ENCODE measurements at regions not wholly inside any gene's neighbourhood (a gene's known extent, or its start where the extent isn't known, plus 50 kb on each side); places are given as distances from the start of the nearest gene placed in this dataset.

GRCh38 chr9:89798547-89799120, 193.8 kb downstream of the GADD45G start:
- no peak for DNase-seq

- no peak for DNase-seq
Observed at GRCh38 chr9:89799221-89799620, 194.4 kb downstream of the GADD45G start.

GRCh38 chr9:89799766-89800165, 195.0 kb downstream of the GADD45G start:
- no peak for DNase-seq

GRCh38 chr9:89801341-89801740, 196.5 kb downstream of the GADD45G start:
- no peak for DNase-seq

GRCh38 chr9:89801742-89802670, 197.2 kb downstream of the GADD45G start:
- DNase-seq: no peak

GRCh38 chr9:89802781-89803355, 198.1 kb downstream of the GADD45G start:
- DNase-seq: peak; percentile 76

GRCh38 chr9:89803403-89803802, 198.6 kb downstream of the GADD45G start:
- DNase-seq: no peak

- DNase-seq: no peak
Observed at GRCh38 chr9:89804766-89805531, 200.1 kb downstream of the GADD45G start.

- no peak for DNase-seq
Observed at GRCh38 chr9:89805571-89806292, 200.9 kb downstream of the GADD45G start.

GRCh38 chr9:89806371-89807100, 201.7 kb downstream of the GADD45G start:
- no peak for DNase-seq

GRCh38 chr9:89807101-89807395, 202.2 kb downstream of the GADD45G start:
- DNase-seq: no peak

GRCh38 chr9:89807682-89808075, 202.9 kb downstream of the GADD45G start:
- DNase-seq: no peak

- no peak for DNase-seq
Observed at GRCh38 chr9:89808076-89808755, 203.4 kb downstream of the GADD45G start.

GRCh38 chr9:89808756-89809181, 204.0 kb downstream of the GADD45G start:
- DNase-seq: no peak

GRCh38 chr9:89810431-89810830, 205.6 kb downstream of the GADD45G start:
- peak; percentile 39 for DNase-seq

- DNase-seq: no peak
Observed at GRCh38 chr9:89811356-89811755, 206.5 kb downstream of the GADD45G start.

- no peak for DNase-seq
Observed at GRCh38 chr9:89811886-89812450, 207.2 kb downstream of the GADD45G start.

GRCh38 chr9:89812556-89813181, 207.9 kb downstream of the GADD45G start:
- no peak for DNase-seq

- no peak for DNase-seq
Observed at GRCh38 chr9:89813482-89813881, 208.7 kb downstream of the GADD45G start.

- DNase-seq: no peak
Observed at GRCh38 chr9:89814340-89815040, 209.7 kb downstream of the GADD45G start.
